Body of pancreas (tissue), 4 donors: ENCODE measurements at regions not wholly inside any gene's neighbourhood (a gene's known extent, or its start where the extent isn't known, plus 50 kb on each side); places are given as distances from the start of the nearest gene placed in this dataset.

ENCODE experiments used
- CTCF ChIP-seq, 7 experiments: fragments of 450-650 bp in 4 of 7; fragments of 200-600 bp in 3 of 7; sonication (generic) in 3 of 7; IDR thresholded peaks; one replicate each; pipeline ENCODE4 v1.5.1; 2016 to 2019; ENCODE audit warnings: antibody characterized with exemption in 7 of 7
- POLR2A ChIP-seq, 3 donors: fragments of 450-650 bp; IDR thresholded peaks; one replicate each; pipeline ENCODE4 v1.6.1; 2016; ENCODE audit warnings: antibody characterized with exemption in 3 of 3, mild to moderate bottlenecking in 2 of 3

- no peak for TF ChIP-seq CTCF (IDR thresholded peaks at IDR 0.05)
- no peak for TF ChIP-seq POLR2A (IDR thresholded peaks at IDR 0.05)
Observed at GRCh38 chr11:45042560-45042959, 91.9 kb upstream of the TP53I11 start.
